MM.1S (cell line): ENCODE measurements at regions not wholly inside any gene's neighbourhood (a gene's known extent, or its start where the extent isn't known, plus 50 kb on each side); places are given as distances from the start of the nearest gene placed in this dataset.

Source experiments
- EZH2 ChIP-seq: fragments of 300-600 bp; sonication (generic); optimal IDR thresholded peaks from 2 replicates; pipeline ENCODE3; 2017; ENCODE audit warnings: low read depth, mild to moderate bottlenecking, antibody characterized with exemption, low read length, mixed read lengths
- EZH2phosphoT487 ChIP-seq: fragments of 300-600 bp; sonication (generic); IDR thresholded peaks from 2 replicates; pipeline ENCODE4 v1.6.1; 2018; ENCODE audit warnings: antibody characterized with exemption, low read length
- TF ChIP-seq, protein P1 (sequence below): fragments of 300-600 bp; sonication (generic); IDR thresholded peaks from 2 replicates; pipeline ENCODE4 v1.5.1; 2016; ENCODE audit warnings: antibody characterized with exemption, low read length, mixed read lengths

DNA sequence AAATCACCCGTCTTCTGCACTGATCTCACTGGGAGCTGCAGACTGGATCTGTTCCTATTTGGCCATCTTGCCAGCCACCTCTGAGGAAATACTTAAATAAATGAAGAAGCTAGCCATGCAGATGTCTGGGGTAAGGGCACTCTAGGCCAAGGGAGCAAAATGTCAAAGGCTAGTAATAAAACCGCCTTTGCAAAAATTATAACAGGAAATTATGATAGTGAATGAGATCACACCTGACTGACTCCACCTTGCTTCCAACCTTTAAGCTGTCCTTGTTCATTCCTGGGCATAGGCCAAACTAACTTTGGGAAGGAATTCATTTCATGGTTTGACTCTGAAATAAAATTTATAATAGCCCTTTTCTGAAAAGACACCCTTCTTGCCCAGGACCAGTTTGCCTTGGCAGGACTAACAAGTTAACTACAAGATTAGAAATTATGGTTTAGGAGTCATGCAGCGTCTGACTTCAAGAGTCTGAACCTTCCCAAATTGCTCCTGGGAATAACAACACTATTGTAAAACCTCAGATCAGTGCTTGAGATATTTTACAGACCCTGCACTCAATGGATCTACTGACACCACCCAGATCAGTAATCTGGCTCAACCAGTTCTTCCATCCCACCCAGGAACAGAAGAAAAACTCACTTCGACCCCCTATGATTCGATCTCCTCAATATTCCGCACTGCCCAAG is 246.9 kb upstream of the HDX start:
- TF ChIP-seq EZH2phosphoT487 (no peak), EZH2 (no peak)
- TF ChIP-seq, protein P1, sequence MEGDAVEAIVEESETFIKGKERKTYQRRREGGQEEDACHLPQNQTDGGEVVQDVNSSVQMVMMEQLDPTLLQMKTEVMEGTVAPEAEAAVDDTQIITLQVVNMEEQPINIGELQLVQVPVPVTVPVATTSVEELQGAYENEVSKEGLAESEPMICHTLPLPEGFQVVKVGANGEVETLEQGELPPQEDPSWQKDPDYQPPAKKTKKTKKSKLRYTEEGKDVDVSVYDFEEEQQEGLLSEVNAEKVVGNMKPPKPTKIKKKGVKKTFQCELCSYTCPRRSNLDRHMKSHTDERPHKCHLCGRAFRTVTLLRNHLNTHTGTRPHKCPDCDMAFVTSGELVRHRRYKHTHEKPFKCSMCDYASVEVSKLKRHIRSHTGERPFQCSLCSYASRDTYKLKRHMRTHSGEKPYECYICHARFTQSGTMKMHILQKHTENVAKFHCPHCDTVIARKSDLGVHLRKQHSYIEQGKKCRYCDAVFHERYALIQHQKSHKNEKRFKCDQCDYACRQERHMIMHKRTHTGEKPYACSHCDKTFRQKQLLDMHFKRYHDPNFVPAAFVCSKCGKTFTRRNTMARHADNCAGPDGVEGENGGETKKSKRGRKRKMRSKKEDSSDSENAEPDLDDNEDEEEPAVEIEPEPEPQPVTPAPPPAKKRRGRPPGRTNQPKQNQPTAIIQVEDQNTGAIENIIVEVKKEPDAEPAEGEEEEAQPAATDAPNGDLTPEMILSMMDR, result no peak
